AG04450 (cell line): ENCODE measurements at regions not wholly inside any gene's neighbourhood (a gene's known extent, or its start where the extent isn't known, plus 50 kb on each side); places are given as distances from the start of the nearest gene placed in this dataset.

Experiments used
- CTCF ChIA-PET: fragments of 300-600, 350-600 bp; formaldehyde crosslinking; extraction: SDS; loops from one replicate; lab custom pipeline; 2022; ENCODE audit warnings: antibody characterized with exemption, inconsistent platforms; lab: Charles Lee
- POLR2A ChIA-PET: fragments of 350-600 bp; formaldehyde crosslinking; extraction: SDS; loops from one replicate; lab custom pipeline; 2021; ENCODE audit warnings: antibody characterized with exemption, inconsistent platforms; lab: Yijun Ruan, JAX
- DNase-seq: peaks from one replicate; pipeline ENCODE4 v3.0.0-alpha.2; 2011; ENCODE audit warnings: low read depth, low spot score
- H3K27ac ChIP-seq: one replicate; pipeline ENCODE4 v1.5.1; 2012; ENCODE audit warnings: low read depth, low read length, control low read depth
- H3K27me3 ChIP-seq: one replicate; pipeline ENCODE4 v1.6.0; 2012; ENCODE audit warnings: low read length; ENCODE audit not compliant: control insufficient read depth, insufficient read depth
- H3K4me3 ChIP-seq: 2 replicates; pipeline ENCODE4 v1.5.1; 2011; ENCODE audit warnings: mild to moderate bottlenecking, low read depth, low read length, control low read depth
- H3K9me3 ChIP-seq: 2 replicates; pipeline ENCODE4 v1.5.1; 2012; ENCODE audit warnings: low read length; ENCODE audit not compliant: control insufficient read depth, insufficient read depth
- TF ChIP-seq, protein P1 (sequence below): IDR thresholded peaks from 2 replicates; pipeline ENCODE4 v1.5.1; 2011; ENCODE audit warnings: low read depth, low read length, control low read depth, inconsistent platforms

DNA sequence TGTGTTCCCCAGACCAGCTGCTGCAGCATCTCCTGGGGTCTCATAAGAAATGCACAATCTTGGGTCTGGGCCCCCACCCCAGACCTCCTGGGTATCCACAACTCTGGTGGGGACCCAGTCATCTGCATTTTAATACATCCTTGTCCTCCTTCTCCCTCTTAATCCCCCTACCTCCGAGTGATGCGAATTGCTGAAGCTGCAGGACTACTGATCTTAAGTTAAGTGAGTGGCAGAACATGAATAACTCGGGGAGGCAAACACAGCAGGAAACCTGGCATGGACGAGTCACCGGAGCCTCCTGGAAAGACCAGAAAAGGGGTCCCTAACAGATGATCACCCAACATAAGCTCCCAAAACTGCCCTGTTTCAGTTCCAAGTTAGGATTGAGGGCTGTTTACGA is 283.2 kb upstream of the MGAT5 start:
- H3K27ac ChIP-seq = no peak overlapping the region
- ChIA-PET POLR2A (interaction anchor here (0.6 kb wide), 1 partner anchor 178 kb away, joined by 3 read pairs; no protein-coding TSS in a partner anchor), CTCF (no interaction called here)
- TF ChIP-seq, protein P1, sequence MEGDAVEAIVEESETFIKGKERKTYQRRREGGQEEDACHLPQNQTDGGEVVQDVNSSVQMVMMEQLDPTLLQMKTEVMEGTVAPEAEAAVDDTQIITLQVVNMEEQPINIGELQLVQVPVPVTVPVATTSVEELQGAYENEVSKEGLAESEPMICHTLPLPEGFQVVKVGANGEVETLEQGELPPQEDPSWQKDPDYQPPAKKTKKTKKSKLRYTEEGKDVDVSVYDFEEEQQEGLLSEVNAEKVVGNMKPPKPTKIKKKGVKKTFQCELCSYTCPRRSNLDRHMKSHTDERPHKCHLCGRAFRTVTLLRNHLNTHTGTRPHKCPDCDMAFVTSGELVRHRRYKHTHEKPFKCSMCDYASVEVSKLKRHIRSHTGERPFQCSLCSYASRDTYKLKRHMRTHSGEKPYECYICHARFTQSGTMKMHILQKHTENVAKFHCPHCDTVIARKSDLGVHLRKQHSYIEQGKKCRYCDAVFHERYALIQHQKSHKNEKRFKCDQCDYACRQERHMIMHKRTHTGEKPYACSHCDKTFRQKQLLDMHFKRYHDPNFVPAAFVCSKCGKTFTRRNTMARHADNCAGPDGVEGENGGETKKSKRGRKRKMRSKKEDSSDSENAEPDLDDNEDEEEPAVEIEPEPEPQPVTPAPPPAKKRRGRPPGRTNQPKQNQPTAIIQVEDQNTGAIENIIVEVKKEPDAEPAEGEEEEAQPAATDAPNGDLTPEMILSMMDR = no peak
- H3K27me3 ChIP-seq = no peaks in the 10 kb centered on the region
- H3K9me3 ChIP-seq = no peaks in the 10 kb centered on the region
- no peak overlapping the region for H3K4me3 ChIP-seq
- DNase-seq = no peak

DNA sequence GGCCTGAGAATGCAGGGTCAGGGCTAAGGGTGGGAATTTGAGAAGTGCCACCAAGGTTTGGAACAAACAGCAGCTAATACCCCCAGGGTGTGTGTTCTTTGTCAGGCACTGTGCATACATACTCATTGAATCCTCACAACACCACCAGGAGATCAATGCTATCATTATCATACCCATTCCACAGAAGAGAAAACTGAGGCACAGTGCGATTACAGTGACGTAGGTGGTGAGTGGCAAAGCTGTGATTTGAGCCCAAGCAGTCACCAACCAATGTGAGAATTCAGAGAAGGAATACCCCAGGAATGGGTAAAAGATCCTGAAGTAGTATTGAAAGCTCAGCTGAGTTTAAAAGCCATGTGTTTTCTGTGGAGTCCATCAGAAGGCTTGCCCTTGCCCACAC is 281.6 kb upstream of the MGAT5 start:
- no peak for DNase-seq
- CTCF ChIA-PET = no interaction called here
- Histone ChIP-seq H3K27ac (no peak overlapping the region), H3K4me3 (no peak overlapping the region), H3K27me3 (no peaks in the 10 kb centered on the region), H3K9me3 (no peaks in the 10 kb centered on the region)
- POLR2A ChIA-PET = no interaction called here
- TF ChIP-seq, protein P1 = no peak

DNA sequence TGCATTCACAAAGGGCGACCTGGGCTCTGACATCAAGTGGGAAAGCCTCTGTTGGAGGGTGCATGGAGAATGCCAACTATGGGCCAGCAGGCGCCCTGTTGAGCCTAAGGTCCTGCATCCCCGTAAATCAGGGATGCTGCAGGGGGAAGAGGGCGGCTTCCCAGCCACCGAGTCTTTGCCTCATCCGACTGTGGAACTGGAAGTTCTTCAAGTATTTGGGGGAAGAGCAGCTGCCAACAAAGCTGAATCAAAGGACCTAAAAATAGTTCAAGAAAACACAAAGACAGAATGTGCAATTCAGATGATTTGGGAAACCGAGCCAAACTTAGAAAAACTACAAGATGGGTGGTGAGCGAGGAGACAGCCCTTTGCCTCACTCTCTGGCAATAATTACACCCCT is 281.1 kb upstream of the MGAT5 start:
- H3K4me3 ChIP-seq = no peak overlapping the region
- H3K27ac ChIP-seq = no peak overlapping the region
- no peaks in the 10 kb centered on the region for H3K9me3 ChIP-seq
- POLR2A ChIA-PET = no interaction called here
- H3K27me3 ChIP-seq = no peaks in the 10 kb centered on the region
- DNase-seq = peak; percentile 11
- CTCF ChIA-PET = no interaction called here
- TF ChIP-seq, protein P1 = no peak

DNA sequence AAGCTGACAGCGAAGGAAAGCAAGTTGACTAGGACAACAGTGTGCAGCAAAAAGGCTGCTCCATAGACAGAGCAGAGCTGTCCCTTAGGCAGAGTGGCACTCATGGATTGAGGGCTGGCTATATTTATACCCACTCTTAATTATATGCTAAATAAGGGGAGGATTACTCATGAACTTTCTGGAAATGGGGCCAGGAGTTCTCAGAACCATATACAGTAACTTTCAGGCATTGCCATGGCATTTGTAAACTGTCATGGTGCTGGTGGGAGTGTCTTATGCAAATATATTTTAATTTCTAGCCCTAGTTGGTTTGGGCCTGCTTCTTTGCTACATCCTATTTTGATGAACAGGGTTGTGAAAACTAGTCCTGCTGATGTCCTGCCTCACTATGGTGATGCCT is 279.5 kb upstream of the MGAT5 start:
- no peaks in the 10 kb centered on the region for H3K27me3 ChIP-seq
- no peak for DNase-seq
- no peak overlapping the region for H3K4me3 ChIP-seq
- no peak overlapping the region for H3K27ac ChIP-seq
- TF ChIP-seq, protein P1 = no peak
- POLR2A ChIA-PET = no interaction called here
- CTCF ChIA-PET = no interaction called here
- H3K9me3 ChIP-seq = no peaks in the 10 kb centered on the region

DNA sequence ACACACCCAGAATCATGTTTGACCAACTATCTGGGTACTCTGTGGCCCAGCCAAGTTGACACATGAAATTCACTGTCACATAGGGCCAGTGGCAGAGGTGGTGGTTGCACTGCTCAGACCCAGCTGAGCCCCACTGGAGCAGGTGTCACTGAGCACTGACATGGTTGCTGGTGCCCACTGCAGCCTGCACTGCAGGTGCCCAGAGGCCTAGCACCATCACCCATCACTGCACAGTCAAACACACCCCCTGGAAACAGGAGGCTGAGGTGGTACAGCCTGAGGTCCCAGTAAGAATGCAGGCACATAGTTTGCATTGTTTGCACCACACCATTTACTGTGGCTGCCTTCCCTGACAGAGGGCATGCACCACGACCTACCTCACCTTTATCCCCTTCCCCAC is 278.7 kb upstream of the MGAT5 start:
- POLR2A ChIA-PET = no interaction called here
- Histone ChIP-seq H3K9me3 (no peaks in the 10 kb centered on the region), H3K27ac (no peak overlapping the region), H3K4me3 (no peak overlapping the region), H3K27me3 (no peaks in the 10 kb centered on the region)
- no peak for DNase-seq
- TF ChIP-seq, protein P1 = no peak
- CTCF ChIA-PET = no interaction called here
